ENCODE measurements at regions not wholly inside any gene's neighbourhood (a gene's known extent, or its start where the extent isn't known, plus 50 kb on each side); places are given as distances from the start of the nearest gene placed in this dataset.
"Not testable (repeated sequence)": the region's sequence is repeated elsewhere in the genome, so short reads cannot be mapped to it uniquely, and the experiment has no call there.

DNA sequence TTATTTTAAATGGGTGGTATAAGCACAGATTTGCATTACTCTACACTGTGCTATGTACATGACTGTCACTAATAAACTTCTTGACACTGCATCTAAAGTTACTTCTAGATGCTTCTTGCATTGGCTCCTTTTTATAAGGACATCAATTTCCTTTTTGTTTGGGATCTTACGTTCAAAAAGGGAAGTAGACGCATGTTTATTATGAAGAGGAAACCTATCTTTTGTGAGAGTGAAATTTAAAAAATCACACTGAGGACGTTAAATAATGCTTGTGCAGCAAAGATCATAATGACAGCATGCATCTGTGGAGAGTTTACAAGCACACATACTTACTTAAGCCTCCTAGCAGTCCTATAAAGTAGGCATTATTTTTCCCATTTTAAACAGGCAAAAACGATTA lies 479.5 kb downstream of the CD83 start:
- DNase-seq = no peak

DNA sequence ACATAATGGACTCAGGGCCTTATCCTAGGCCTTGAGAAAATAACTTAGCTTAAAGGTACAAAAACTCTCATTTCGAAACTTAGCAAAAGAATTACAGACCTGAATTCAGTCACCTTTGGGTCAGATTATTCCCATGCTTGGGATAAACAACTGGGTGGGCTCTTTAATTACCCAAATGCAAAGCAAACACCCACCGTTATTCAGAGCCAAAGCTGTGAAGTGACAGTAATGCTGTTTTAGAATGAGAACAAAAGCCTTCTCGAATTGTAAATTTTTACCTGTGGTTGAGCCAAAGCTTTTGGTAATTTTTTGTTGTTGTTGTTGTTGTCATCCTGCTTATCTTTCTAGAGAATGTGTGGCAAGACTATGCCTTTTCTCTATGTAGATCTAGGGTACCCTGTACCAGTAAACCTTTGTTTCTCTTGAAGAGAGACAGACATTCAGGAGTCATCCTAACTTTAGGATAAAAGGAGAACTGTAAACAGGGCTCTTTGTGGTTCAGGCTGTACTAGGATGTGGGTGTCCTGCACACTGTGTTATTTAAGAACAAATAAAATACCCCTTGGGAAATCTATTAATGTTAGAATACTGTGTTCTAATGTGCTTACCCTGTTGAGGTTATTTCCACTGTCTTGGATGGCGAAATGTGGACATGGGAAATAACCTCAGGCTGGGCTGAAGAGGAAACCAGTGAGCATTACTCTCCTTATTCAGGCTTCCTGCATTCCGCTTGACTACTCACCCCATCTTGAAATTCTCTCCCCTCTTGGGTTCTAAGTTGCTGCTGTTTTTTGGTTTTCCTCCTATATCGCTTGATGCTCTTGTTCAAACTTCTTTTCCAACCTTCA lies 480.7 kb downstream of the CD83 start:
- no peak for DNase-seq

DNA sequence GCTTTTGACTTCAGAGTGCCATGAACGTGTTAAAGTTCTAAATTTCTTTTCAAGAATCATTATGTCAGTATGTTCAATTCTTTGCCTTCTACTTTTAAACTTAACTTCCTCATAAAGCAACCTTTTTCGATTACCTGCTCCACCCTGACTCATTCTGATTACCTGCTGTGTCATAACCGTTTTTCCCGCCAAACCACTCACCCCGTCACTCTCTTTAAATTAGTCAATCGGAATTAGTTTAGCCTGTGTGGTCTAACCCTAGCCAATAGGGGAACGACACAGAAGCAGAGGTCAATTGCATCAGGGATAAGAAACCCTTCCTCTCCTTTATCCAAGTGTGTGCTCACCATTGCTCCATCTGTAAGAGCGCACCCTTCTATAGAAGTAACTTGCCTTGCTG lies 482.7 kb downstream of the CD83 start:
- DNase-seq = not testable (repeated sequence)

DNA sequence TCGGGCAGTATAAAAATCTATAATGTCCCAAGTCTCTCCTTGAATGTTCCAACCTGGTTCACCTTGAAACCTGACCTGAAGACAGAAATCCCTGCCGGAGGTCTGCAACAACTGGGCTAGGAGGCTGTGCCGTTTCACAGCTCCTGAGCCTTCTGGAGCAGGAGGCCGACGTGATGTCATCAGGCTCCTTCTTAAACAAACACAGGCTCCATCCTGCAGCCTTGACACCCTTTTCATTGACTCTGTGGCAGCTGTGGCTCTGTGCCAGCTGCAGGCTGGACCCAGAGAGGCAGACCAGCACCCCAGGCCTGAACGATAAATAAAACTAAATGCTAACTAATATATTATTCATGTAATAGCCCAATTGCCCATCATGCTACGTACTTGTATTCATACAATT lies 483.9 kb downstream of the CD83 start:
- no peak for DNase-seq

DNA sequence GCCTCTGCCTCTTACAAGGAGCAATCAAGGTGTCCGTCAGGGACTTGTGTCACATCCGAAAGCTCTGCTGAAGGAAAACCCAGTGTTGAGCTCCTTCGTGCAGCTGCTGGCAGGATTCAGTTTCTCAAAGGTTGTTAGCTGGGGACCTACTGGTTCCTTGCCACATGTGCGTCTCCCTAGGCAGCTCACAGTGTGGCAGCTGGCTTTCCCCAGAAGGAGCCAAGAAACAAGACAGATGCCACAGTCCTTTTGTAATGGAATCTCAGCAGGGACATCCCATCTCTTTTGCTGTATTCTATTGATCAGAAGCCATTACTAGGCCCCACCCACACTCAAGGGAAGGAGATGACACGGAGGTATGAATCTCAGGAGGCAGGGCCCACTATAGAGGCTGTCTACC lies 488.8 kb downstream of the CD83 start:
- DNase-seq = no peak

DNA sequence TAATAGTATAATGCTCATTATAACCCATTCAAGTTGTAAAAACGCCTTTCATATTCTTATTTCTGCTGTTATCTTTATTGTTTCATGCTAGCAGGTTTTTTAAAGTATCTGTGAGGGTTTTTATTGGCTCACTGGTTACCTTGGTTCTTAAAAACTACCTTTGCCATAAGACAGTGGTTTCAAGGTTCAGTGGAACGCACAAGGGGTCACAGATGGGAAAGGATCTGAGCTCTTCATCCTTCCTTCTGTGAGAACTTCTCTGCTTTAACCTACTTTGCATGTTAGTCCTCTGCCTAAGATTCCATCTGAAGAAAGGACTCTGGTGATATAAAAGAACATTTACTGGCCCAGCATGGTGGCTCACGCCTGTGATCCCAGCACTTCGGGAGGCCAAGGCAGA lies 492.6 kb downstream of the CD83 start:
- no peak for DNase-seq

DNA sequence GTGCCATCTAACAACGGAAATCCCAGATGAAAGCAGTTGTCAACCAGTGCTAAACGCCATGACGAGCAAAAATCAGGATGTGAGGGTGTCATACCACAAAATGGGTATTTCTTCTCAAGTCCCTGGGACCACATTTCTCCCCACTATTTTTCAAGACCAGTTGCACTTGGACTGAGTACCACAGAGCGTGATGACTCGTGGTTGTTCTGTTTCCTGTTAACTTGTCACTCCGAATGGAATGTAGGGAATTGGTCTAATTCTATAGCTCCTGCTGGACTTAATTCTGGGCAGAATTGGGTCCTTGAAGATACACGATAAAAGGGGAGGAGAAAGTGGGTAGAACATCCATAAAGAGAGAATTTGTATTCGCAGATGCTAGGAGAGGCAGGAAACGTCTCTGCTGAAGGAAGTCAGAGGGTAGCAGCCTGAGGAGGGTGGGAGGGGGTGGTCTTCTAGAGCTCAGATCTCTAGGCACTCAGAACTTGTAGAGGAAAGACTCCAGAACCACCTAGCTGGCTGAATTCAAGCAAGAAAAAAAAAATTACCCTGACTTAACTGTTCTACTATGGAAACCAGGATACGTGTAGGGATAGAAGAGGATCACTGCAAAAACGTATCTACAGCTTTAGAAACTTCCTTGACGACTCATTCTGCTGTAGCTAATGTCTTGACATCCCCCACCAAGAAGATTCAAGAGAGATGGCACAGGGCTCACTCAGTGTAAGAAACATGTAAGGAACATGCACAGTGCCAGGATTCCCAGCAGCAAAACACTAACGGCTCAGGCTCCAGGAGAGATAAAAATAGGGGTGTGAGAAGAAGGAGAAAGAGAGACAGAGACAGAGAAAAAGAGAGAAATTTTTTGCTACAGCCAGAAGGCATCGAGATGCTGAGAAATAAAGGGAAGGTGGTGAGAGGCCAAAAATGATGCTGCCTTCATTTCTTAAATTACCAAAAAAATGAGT lies 494.7 kb downstream of the CD83 start:
- DNase-seq = no peak

DNA sequence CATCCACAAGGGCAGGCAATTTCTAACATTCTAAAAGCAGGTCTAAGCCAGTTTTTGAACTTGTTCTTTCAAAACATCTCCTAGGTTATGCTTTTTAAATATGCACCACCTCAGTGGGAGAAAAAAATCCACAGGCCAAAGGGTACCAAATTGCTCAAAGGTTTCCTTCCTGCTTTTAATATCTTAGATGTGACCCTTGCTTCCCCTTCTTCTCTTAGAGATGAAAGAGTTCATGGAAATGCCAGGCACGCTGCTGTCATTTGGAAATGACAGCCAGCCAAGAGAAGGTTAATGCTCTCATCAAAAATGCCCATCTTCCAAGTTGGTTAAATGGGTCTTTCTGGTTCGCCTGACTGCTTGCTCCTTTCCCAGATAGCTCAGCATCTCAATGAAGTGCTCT lies 497.1 kb downstream of the CD83 start:
- no peak for DNase-seq

DNA sequence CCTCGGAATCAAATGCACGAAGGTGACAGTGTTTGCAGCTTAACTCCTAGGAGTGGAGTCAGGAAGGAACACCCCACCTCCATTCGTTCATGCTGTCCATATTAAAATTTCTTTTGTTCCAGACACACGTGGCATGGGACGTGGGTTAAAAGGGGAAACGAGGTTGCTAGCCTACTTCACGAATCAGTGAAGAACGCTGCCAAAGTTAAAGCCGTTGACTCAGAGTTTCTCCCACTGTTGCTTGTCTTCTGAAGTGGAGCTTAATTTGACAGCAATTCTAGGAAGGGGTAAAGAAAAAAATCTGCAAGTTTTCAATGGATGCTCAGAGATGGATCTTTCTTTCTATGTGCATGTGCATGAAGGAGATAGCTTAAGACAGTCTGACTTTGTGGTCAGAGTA lies 499.1 kb downstream of the CD83 start:
- DNase-seq = no peak

DNA sequence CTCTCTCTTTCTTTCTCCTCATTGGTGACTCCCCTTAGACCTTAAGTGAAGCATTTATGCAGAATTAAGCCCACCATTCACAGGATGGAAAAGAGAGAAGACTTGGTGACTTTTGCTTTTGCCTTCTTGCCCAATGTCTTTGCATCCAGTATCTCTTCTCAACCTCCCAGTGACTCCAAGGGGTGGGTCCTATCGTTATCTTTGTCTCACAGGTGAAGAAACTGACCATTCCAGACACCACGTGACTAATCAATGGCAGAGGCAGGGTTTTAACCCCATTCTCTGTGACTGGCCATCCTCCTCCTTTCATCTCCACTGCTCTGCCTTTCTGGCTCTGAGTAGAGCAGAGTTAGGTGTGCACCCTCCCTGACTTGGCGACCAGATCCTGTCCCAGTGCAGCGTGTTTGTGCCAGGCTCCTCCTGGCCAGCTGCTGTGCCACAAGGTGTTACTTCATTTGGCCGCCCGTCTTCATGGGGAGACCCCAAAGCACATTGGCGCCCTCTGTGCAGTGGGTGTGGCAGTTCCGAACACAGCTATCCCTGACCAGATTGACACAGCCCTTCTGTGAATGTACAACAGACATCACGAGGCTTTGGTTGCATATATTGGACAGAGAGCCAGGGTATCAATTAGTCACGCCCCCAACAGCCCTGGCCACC lies 501.3 kb downstream of the CD83 start:
- DNase-seq = no peak

DNA sequence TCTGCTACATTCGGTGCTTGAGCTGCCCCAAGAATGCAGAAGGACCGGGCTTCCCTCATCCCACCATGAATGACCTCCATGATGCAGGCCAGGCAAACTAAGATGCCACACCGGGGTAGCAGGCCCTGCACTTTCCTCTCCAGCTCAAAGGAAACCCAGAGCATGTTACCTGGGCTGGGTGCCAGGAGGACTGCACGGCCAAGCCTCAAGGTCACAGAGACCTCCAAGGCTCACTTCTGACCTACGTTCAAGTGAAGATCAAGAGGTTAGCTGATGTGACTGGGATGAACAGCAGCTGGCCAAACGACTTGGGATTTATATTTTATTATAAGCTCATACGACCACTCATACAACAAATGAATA lies 501.8 kb downstream of the CD83 start:
- no peak for DNase-seq

DNA sequence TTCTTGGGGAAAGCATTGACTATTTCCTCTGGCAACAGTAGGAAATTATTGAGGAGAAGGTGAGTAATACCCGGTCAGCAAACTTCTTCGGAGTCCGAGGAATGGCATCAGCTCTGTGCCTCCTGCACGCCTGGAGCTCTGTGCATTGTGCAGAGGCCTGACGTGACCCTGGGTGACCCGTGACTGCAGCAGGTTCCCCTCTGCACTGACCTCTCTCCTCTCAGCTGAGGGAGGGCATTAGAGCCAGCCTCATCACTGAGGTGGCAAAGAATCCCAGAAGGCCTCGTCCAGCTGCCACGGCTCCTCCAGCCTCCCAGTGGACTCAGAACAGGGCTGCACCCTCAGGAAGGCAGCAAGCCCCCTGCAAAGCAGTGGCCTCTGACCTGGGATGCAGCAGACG lies 502.9 kb downstream of the CD83 start:
- DNase-seq = no peak

DNA sequence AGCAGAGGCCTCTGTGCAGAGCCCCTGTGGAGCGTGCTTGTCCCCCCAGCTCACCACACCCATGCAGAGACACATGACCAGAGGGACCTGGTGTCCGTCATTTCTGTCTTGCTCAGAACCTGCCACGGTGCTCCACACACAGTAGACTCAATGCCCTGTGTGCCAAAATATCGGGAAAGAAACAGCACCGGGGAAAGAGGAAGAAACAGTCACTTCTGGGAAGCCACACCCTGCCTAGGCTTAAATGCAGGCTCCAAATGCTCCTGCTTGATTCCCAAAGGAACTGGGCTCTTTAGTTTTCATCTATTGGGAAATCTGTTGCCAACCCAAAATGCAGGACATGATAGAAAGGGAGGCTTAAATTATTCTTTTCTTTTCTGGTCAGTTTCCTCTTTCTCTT lies 503.9 kb downstream of the CD83 start:
- no peak for DNase-seq

DNA sequence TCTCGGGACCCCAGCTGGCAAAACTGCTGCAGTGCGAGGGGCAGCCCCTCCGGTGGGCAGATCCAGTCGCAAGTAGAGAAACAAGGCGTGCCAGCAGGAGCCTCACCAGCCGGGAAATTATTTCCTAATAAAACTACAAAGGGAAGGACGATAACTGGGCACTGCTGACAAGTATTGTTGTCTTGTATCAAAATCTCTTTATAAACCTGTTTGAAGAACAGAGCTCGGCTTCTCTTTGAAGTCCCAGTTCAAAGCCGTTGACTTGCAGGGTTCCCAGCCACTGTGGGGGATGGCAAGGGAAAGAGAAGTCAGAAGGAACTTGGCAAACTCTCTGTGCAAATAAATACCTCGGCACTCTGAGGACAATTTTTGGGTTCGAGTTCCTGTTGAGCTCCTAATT lies 504.5 kb downstream of the CD83 start:
- peak; percentile 27 to 33 for DNase-seq

DNA sequence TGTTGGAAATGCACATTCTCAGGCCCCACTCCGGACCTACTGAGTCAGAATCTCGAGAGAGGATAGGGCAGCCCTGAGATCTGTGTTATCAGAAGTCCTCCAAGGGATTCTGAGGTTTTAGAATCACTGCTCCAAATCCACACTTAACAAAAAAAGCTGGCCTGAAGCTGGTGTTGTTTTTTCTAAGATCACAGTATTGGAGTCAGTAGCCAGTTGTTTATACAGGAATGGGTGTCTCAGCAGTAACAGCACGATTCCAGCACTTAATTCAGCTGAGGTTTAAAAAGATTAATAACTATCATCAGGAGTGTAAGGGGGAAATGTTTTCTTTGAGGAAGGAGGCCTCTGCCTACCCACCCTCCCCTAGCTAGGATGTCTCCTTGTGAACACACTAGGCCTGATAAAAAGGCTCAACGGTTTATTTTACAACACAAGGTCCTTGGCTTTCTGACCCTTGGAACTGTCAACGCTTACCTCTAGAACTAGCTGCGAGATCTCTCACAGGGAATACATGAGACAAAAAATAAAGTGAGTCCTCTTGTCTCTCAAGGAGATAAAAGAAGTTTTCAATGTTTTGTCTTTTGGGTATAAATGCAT lies 505.4 kb downstream of the CD83 start:
- no peak for DNase-seq

DNA sequence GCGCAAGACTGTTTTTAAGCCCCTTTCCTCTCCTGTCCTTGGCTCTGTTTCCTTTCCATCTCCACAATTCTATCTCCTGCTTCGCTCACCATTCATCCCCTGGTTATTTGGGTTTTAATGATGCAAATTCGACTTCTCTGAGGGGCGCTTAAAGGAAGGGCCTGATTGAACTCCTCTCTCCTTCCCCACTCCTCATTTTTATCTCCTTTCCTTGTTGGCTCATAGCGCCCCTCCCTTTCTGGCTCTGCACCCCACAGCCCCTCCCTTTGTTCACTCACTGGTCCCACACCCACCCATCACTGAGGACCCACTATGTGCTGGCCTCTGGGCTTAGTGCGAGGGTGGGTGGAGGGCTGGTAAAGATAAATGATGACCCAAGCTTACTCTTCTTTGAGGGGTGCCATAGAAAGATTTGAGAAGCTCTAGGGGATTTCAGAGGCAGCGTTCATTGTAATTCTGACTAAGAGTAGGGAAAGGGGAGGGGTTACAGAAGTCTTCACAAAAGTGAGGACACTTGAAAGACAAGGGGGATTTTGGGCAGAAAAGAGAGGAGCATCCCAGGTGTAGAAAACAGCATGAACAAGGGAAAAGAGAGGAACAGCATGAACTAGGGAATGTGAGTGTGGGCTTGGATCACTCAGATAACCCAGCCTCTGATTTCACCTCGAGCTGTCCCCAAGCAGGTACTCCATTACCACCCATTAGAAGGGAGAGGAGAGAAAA lies 507.8 kb downstream of the CD83 start:
- no peak for DNase-seq

DNA sequence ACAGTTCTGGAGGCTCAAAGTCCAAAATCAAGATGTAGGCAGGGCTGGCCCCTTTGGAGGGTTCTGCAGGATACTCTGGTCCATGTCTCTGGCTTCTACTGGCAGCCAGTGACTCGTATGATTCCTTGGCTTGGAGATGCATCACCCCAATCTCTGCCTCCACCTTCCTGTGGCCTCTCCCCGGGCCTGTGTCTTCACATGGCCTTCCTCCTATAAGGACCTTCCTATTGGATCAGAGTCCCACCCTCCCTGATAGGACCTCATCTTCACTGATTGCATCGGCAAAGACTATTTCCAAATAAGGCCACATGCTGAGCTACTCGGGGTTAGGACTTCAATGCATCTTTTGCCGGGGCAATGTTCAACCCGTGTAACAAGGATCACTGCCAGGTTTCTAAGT lies 509.0 kb downstream of the CD83 start:
- no peak for DNase-seq

DNA sequence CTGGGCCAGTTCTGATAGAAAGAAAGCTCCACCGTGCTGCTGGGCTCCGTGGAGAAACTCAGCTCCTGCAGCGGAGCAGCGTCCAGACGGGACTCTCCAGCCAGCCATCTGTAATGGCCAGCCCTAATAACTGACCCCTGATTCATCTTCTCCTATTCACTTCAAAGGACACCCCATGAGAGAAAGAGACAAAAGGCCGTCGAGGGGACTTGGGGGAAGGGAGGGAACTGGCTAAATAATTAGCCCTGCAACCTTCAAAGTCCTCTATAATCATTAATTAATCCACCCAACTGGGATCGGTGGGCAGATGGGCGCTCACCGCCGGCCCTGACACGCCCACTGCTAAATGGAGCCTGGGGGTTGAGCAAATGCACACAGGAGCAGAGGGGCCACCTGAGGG lies 512.4 kb downstream of the CD83 start:
- no peak for DNase-seq

DNA sequence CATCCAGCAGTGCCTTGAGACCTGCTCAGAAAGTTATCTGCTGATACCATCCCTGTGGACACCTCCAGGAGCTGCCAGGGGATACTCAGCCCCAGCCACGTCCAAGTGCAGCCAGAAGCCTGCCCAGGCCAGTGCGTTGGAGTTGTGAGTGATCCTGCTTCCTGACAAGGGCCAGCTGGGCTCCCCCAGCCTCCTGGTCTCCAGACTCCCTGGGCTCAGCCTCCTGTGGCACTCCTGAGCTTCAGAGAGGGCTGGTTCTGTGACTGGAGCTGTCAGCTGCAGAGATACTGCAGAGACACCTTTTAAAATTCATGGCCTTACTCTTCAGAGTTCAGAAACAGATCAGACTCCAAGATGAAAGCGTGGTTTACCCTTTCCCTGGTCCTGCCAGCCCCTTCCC lies 515.9 kb downstream of the CD83 start:
- DNase-seq = no peak

DNA sequence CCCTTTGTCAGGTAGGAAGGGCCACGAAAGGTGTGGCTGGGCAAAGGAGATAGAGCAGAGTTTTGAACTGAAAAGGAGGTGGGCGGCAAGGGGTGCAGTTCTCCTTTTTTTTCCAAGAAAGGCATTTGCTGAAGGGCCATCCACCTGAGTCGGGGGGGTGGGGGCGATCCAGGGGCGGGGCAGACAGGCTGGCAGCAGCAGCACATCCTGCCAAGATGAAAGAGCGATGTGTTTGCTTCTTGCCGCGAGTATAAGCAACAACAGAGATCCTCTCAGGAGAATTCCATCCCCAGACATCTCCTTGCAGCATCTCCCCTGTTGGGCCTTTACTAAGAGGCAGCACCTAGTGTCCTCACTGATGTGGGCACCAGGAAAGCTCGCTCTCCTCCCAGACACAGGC lies 516.5 kb downstream of the CD83 start:
- DNase-seq = no peak

DNA sequence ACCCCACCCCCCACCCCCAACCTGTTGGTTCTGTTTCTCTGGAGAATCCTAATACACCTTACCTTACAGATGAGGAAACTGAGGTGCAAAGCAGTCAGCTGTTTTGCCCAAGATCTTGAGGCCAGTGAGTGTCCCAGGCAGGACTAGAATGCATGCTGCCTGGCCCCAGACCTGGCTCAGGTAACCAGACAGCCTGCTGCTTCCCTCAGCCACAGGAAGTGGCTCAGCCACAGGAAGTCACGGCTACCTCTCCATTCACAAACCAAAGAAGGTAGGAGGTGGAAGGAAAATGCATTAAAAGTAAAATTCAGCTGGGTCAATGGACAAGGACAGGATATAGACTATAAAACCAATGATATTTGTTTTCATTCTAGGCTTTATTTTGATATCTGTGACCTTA lies 517.6 kb downstream of the CD83 start:
- no peak for DNase-seq

All from right lung (tissue), 2 donors.